Right kidney (tissue), 1 donor: ENCODE measurements at regions not wholly inside any gene's neighbourhood (a gene's known extent, or its start where the extent isn't known, plus 50 kb on each side); places are given as distances from the start of the nearest gene placed in this dataset.

Experiments
- DNase-seq: peaks from one replicate; pipeline ENCODE4 v3.0.0-alpha.2; 2016

DNA sequence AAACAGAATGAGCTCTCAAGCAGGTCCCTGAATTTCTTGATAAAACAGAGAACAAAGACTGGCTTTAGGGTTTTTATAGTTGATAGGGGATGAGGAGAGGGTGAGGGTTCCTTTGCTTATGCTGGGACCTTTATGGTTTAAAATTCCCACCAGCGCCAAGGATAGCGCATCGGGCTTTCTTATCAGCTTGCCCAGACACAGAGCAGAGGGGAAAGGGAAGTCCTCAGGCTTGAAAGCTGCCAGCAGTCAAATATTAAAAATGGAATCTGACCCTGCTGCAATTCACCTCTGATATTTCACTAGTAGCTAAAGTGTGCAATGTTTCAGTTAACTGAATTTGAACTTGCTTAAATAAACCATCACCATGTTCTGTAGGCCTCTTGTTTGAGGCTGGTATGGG, 55.0 kb upstream of the EPHA3 start:
- DNase-seq = no peak

DNA sequence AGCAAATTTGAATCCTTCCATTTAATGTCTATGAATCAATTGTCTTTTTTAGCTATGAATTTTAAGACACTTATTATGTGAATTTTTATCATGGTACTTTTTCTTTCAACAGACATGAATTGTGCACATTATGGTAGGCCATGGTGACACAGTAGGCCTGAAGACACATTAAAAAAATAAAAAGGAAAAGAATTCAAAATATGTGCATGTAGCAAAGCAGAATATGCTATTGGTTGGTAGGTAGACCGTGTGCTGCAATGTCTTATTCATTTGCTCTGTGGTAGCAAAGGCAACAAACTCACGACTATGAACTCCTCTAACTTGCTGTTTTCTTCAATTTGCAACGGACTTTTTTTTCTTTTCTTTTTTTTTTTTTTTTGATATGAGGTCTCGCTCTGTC, 50.0 kb upstream of the EPHA3 start:
- DNase-seq = no peak
